AG09309 (cell line): ENCODE measurements at regions not wholly inside any gene's neighbourhood (a gene's known extent, or its start where the extent isn't known, plus 50 kb on each side); places are given as distances from the start of the nearest gene placed in this dataset.
"Not testable (repeated sequence)": the region's sequence is repeated elsewhere in the genome, so short reads cannot be mapped to it uniquely, and the experiment has no call there.

Experiments
- DNase-seq: peaks from one replicate; pipeline ENCODE4 v3.0.0-alpha.2; 2010; ENCODE audit warnings: low read depth
- H3K4me3 ChIP-seq: 2 replicates; pipeline ENCODE4 v1.5.1; 2011; ENCODE audit warnings: mild to moderate bottlenecking, low read depth, low read length, moderate library complexity; ENCODE audit not compliant: control insufficient read depth
- TF ChIP-seq, protein P1 (sequence below): IDR thresholded peaks from 2 replicates; pipeline ENCODE4 v1.5.1; 2011; ENCODE audit warnings: mild to moderate bottlenecking, low read depth, low read length, inconsistent platforms; ENCODE audit not compliant: insufficient read depth, control insufficient read depth; ENCODE audit errors: missing control alignments

GRCh38 chr18:67135981-67136380, 380.5 kb downstream of the DSEL start:
- no peak overlapping the region for H3K4me3 ChIP-seq
- DNase-seq = no peak
- TF ChIP-seq, protein P1, sequence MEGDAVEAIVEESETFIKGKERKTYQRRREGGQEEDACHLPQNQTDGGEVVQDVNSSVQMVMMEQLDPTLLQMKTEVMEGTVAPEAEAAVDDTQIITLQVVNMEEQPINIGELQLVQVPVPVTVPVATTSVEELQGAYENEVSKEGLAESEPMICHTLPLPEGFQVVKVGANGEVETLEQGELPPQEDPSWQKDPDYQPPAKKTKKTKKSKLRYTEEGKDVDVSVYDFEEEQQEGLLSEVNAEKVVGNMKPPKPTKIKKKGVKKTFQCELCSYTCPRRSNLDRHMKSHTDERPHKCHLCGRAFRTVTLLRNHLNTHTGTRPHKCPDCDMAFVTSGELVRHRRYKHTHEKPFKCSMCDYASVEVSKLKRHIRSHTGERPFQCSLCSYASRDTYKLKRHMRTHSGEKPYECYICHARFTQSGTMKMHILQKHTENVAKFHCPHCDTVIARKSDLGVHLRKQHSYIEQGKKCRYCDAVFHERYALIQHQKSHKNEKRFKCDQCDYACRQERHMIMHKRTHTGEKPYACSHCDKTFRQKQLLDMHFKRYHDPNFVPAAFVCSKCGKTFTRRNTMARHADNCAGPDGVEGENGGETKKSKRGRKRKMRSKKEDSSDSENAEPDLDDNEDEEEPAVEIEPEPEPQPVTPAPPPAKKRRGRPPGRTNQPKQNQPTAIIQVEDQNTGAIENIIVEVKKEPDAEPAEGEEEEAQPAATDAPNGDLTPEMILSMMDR = no peak

- no peak overlapping the region for H3K4me3 ChIP-seq
- no peak for DNase-seq
- TF ChIP-seq, protein P1 = no peak
Observed at GRCh38 chr18:67134911-67135310, 381.6 kb downstream of the DSEL start.

GRCh38 chr18:67133669-67134068, 382.9 kb downstream of the DSEL start:
- H3K4me3 ChIP-seq = no peak overlapping the region
- no peak for DNase-seq

DNA sequence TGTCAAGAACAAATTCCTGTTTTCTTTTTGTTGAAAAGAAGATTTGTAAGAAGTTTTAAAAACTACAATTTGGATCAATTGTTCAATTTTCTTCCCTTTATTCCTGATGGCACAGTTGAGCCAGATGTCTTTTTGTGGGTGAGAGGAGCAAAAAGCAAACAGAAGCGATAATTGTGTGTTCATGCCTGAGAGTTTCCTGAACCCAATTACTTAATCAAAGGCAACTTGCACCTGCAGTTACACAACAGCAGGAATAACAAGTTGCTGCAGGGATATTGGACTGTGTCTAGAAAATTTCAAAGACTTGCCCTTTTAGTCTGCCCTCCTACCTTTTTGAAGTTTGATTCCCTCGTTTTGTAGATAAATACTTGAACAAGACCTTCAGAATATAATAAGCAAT, 383.6 kb downstream of the DSEL start:
- TF ChIP-seq, protein P1 = no peak
- H3K4me3 ChIP-seq = no peak overlapping the region
- no peak for DNase-seq

More at GRCh38 chr18:67133669-67134068, 382.9 kb downstream of the DSEL start:
- TF ChIP-seq, protein P1 = no peak

GRCh38 chr18:67131498-67131897, 385.0 kb downstream of the DSEL start:
- DNase-seq = no peak

GRCh38 chr18:67126751-67127150, 389.8 kb downstream of the DSEL start:
- not testable (repeated sequence) for DNase-seq, H3K4me3 ChIP-seq

More at GRCh38 chr18:67131498-67131897, 385.0 kb downstream of the DSEL start:
- TF ChIP-seq, protein P1 = no peak
- H3K4me3 ChIP-seq = no peak overlapping the region

GRCh38 chr18:67123901-67124300, 392.6 kb downstream of the DSEL start:
- no peak for DNase-seq
- no peak overlapping the region for H3K4me3 ChIP-seq
- TF ChIP-seq, protein P1 = no peak

DNA sequence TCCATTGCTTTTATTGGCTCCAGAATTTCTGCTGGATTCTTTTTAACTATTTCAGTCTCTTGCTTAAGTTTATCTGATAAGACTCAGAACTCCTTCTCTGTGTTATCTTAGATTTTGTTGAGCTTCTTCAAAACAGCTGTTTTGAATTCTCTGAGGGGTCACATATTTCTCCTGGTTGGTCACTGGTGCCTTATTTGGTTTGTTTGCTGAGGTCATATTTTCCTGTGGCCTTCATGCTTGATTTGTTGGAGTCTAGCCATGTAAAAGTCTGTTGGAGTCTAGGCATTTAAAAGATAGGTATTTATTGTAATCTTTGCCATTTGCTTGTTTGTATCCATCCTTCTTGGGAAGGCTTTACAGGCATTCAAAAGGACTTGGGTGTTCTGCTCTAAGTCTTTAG, 398.7 kb downstream of the DSEL start:
- no peak overlapping the region for H3K4me3 ChIP-seq
- DNase-seq = no peak
- TF ChIP-seq, protein P1 = no peak
